ENCODE measurements at regions not wholly inside any gene's neighbourhood (a gene's known extent, or its start where the extent isn't known, plus 50 kb on each side); places are given as distances from the start of the nearest gene placed in this dataset.
"Not testable (repeated sequence)": the region's sequence is repeated elsewhere in the genome, so short reads cannot be mapped to it uniquely, and the experiment has no call there.

- Mint-ChIP-seq H3K9me3 (peaks cover 8 to 20% (median 11%) of the 10 kb centered on the region in 3 donors), H3K4me1 (no peaks in the 10 kb centered on the region), H3K4me3 (no peak overlapping the region), H3K36me3 (no peaks in the 10 kb centered on the region), H3K27ac (no peak overlapping the region), H3K27me3 (no peaks in the 10 kb centered on the region)
- DNase-seq, result no peak
- WGBS (ENCODE audit: insufficient coverage), result 90% methylated on average over 2 of the region's 3 CpGs
- Histone ChIP-seq H3K9me3 (no peaks in the 10 kb centered on the region), H3K27ac (ENCODE audit: low read length) (no peak overlapping the region), H3K4me1 (ENCODE audit: control insufficient read depth in 1 of 2, extremely low read depth in 1 of 2, insufficient read depth in 2 of 2, low read length in 2 of 2) (no peaks in the 10 kb centered on the region), H3K27me3 (replicated peaks in 1 of 2; ENCODE audit: control insufficient read depth in 2 of 2, extremely low read depth in 1 of 2, insufficient read depth in 2 of 2, low read length in 1 of 2) (no peaks in the 10 kb centered on the region), H3K4me3 (ENCODE audit: control insufficient read depth in 1 of 2, extremely low read depth in 1 of 2, low read length in 1 of 2) (no peak overlapping the region), H3K36me3 (ENCODE audit: control insufficient read depth in 2 of 2, extremely low read depth in 1 of 2, insufficient read depth in 1 of 2, low read length in 1 of 2) (no peaks in the 10 kb centered on the region)
- ChIA-PET CTCF (no interaction called here), POLR2A (no interaction called here)
- ATAC-seq (replicated peaks in 1 of 4), result no peak
These were observed 436.6 kb downstream of the SOX2 start for GRCh38 chr3:182148360-182148759.

GRCh38 chr3:182149594-182149993 lies 437.9 kb downstream of the SOX2 start:
- H3K4me3 Mint-ChIP-seq, result no peak overlapping the region
- H3K4me1 ChIP-seq (ENCODE audit: control insufficient read depth in 1 of 2, extremely low read depth in 1 of 2, insufficient read depth in 2 of 2, low read length in 2 of 2), result no peaks in the 10 kb centered on the region
- peaks cover 10 to 23% (median 11%) of the 10 kb centered on the region in 3 donors for H3K9me3 Mint-ChIP-seq
- H3K36me3 ChIP-seq (ENCODE audit: control insufficient read depth in 2 of 2, extremely low read depth in 1 of 2, insufficient read depth in 1 of 2, low read length in 1 of 2), result no peaks in the 10 kb centered on the region
- WGBS (ENCODE audit: insufficient coverage), result no CpG with 5 or more reads among the region's 3 CpGs
- no peaks in the 10 kb centered on the region for H3K36me3 Mint-ChIP-seq
- no peaks in the 10 kb centered on the region for H3K27me3 Mint-ChIP-seq
- no peaks in the 10 kb centered on the region for H3K4me1 Mint-ChIP-seq
- H3K4me3 ChIP-seq (ENCODE audit: control insufficient read depth in 1 of 2, extremely low read depth in 1 of 2, low read length in 1 of 2), result no peak overlapping the region
- DNase-seq (no peak), ATAC-seq (replicated peaks in 1 of 4) (no peak)
- no peaks in the 10 kb centered on the region for H3K9me3 ChIP-seq
- H3K27ac Mint-ChIP-seq, result no peak overlapping the region
- H3K27me3 ChIP-seq (replicated peaks in 1 of 2; ENCODE audit: control insufficient read depth in 2 of 2, extremely low read depth in 1 of 2, insufficient read depth in 2 of 2, low read length in 1 of 2), result no peaks in the 10 kb centered on the region
- ChIA-PET POLR2A (no interaction called here), CTCF (no interaction called here)
- H3K27ac ChIP-seq (ENCODE audit: low read length), result no peak overlapping the region

GRCh38 chr3:182156326-182156725 lies 444.6 kb downstream of the SOX2 start:
- POLR2A ChIA-PET; H3K27ac ChIP-seq (ENCODE audit: low read length); H3K4me3 ChIP-seq (ENCODE audit: control insufficient read depth in 1 of 2, extremely low read depth in 1 of 2, low read length in 1 of 2); DNase-seq; H3K9me3 ChIP-seq; H3K4me3 Mint-ChIP-seq; H3K27me3 Mint-ChIP-seq; CTCF ChIA-PET; H3K27ac Mint-ChIP-seq; ATAC-seq (replicated peaks in 1 of 4); H3K36me3 Mint-ChIP-seq; H3K27me3 ChIP-seq (replicated peaks in 1 of 2; ENCODE audit: control insufficient read depth in 2 of 2, extremely low read depth in 1 of 2, insufficient read depth in 2 of 2, low read length in 1 of 2); H3K4me1 ChIP-seq (ENCODE audit: control insufficient read depth in 1 of 2, extremely low read depth in 1 of 2, insufficient read depth in 2 of 2, low read length in 2 of 2); H3K4me1 Mint-ChIP-seq; H3K36me3 ChIP-seq (ENCODE audit: control insufficient read depth in 2 of 2, extremely low read depth in 1 of 2, insufficient read depth in 1 of 2, low read length in 1 of 2): not testable (repeated sequence)
- 80% methylated on average over 2 of the region's 3 CpGs for WGBS (ENCODE audit: insufficient coverage)
- H3K9me3 Mint-ChIP-seq, result peaks cover 3 to 20% (median 6%) of the 10 kb centered on the region in 3 donors

- H3K36me3 ChIP-seq (ENCODE audit: control insufficient read depth in 2 of 2, extremely low read depth in 1 of 2, insufficient read depth in 1 of 2, low read length in 1 of 2), result no peaks in the 10 kb centered on the region
- H3K4me3 Mint-ChIP-seq, result no peak overlapping the region
- no peak overlapping the region for H3K27ac ChIP-seq (ENCODE audit: low read length)
- ATAC-seq (replicated peaks in 1 of 4) (no peak), DNase-seq (no peak)
- no peaks in the 10 kb centered on the region for H3K27me3 Mint-ChIP-seq
- H3K9me3 ChIP-seq, result no peaks in the 10 kb centered on the region
- no peaks in the 10 kb centered on the region for H3K4me1 ChIP-seq (ENCODE audit: control insufficient read depth in 1 of 2, extremely low read depth in 1 of 2, insufficient read depth in 2 of 2, low read length in 2 of 2)
- CTCF ChIA-PET, result no interaction called here
- POLR2A ChIA-PET, result interaction anchor here in 1 of 2 donors (0.6 kb wide), 1 partner anchor 95 kb away, joined by 3 read pairs; no protein-coding TSS in a partner anchor
- no peak overlapping the region for H3K27ac Mint-ChIP-seq
- WGBS (ENCODE audit: insufficient coverage), result 82% methylated on average over 3 of the region's 4 CpGs
- H3K4me3 ChIP-seq (ENCODE audit: control insufficient read depth in 1 of 2, extremely low read depth in 1 of 2, low read length in 1 of 2), result no peak overlapping the region
- no peaks in the 10 kb centered on the region for H3K4me1 Mint-ChIP-seq
- no peaks in the 10 kb centered on the region for H3K36me3 Mint-ChIP-seq
- H3K9me3 Mint-ChIP-seq, result peaks cover 0 to 3% (median 3%) of the 10 kb centered on the region in 3 donors
- no peaks in the 10 kb centered on the region for H3K27me3 ChIP-seq (replicated peaks in 1 of 2; ENCODE audit: control insufficient read depth in 2 of 2, extremely low read depth in 1 of 2, insufficient read depth in 2 of 2, low read length in 1 of 2)
These were observed 453.5 kb downstream of the SOX2 start for GRCh38 chr3:182165234-182165633.

- no peak overlapping the region for H3K4me3 Mint-ChIP-seq
- H3K9me3 Mint-ChIP-seq, result peaks cover 0 to 5% (median 0%) of the 10 kb centered on the region in 3 donors
- no peak overlapping the region for H3K27ac ChIP-seq (ENCODE audit: low read length)
- no CpG with 5 or more reads among the region's 4 CpGs for WGBS (ENCODE audit: insufficient coverage)
- no peaks in the 10 kb centered on the region for H3K4me1 ChIP-seq (ENCODE audit: control insufficient read depth in 1 of 2, extremely low read depth in 1 of 2, insufficient read depth in 2 of 2, low read length in 2 of 2)
- no peak overlapping the region for H3K27ac Mint-ChIP-seq
- H3K36me3 Mint-ChIP-seq, result no peaks in the 10 kb centered on the region
- H3K27me3 ChIP-seq (replicated peaks in 1 of 2; ENCODE audit: control insufficient read depth in 2 of 2, extremely low read depth in 1 of 2, insufficient read depth in 2 of 2, low read length in 1 of 2), result no peaks in the 10 kb centered on the region
- no peak for DNase-seq
- H3K4me3 ChIP-seq (ENCODE audit: control insufficient read depth in 1 of 2, extremely low read depth in 1 of 2, low read length in 1 of 2), result no peak overlapping the region
- ChIA-PET CTCF (no interaction called here), POLR2A (no interaction called here)
- H3K4me1 Mint-ChIP-seq, result no peaks in the 10 kb centered on the region
- no peak for ATAC-seq (replicated peaks in 1 of 4)
- H3K9me3 ChIP-seq, result no peaks in the 10 kb centered on the region
- H3K27me3 Mint-ChIP-seq, result no peaks in the 10 kb centered on the region
- no peaks in the 10 kb centered on the region for H3K36me3 ChIP-seq (ENCODE audit: control insufficient read depth in 2 of 2, extremely low read depth in 1 of 2, insufficient read depth in 1 of 2, low read length in 1 of 2)
These were observed 460.8 kb downstream of the SOX2 start for GRCh38 chr3:182172534-182172933.

- Histone ChIP-seq H3K36me3 (ENCODE audit: control insufficient read depth in 2 of 2, extremely low read depth in 1 of 2, insufficient read depth in 1 of 2, low read length in 1 of 2) (no peaks in the 10 kb centered on the region), H3K27me3 (replicated peaks in 1 of 2; ENCODE audit: control insufficient read depth in 2 of 2, extremely low read depth in 1 of 2, insufficient read depth in 2 of 2, low read length in 1 of 2) (no peaks in the 10 kb centered on the region), H3K9me3 (no peaks in the 10 kb centered on the region), H3K4me3 (ENCODE audit: control insufficient read depth in 1 of 2, extremely low read depth in 1 of 2, low read length in 1 of 2) (no peak overlapping the region), H3K4me1 (ENCODE audit: control insufficient read depth in 1 of 2, extremely low read depth in 1 of 2, insufficient read depth in 2 of 2, low read length in 2 of 2) (no peaks in the 10 kb centered on the region), H3K27ac (ENCODE audit: low read length) (no peak overlapping the region)
- Mint-ChIP-seq H3K27me3 (no peaks in the 10 kb centered on the region), H3K9me3 (peaks cover 0 to 6% (median 5%) of the 10 kb centered on the region in 3 donors), H3K4me1 (no peaks in the 10 kb centered on the region), H3K36me3 (no peaks in the 10 kb centered on the region), H3K4me3 (no peak overlapping the region), H3K27ac (no peak overlapping the region)
- 72% methylated on average over 3 of the region's 5 CpGs for WGBS (ENCODE audit: insufficient coverage)
- DNase-seq (no peak), ATAC-seq (replicated peaks in 1 of 4) (no peak)
- POLR2A ChIA-PET, result no interaction called here
- CTCF ChIA-PET, result no interaction called here
These were observed 466.9 kb downstream of the SOX2 start for GRCh38 chr3:182178488-182179200.

- CTCF ChIA-PET, result no interaction called here
- H3K36me3 ChIP-seq (ENCODE audit: control insufficient read depth in 2 of 2, extremely low read depth in 1 of 2, insufficient read depth in 1 of 2, low read length in 1 of 2), result no peaks in the 10 kb centered on the region
These were observed 467.9 kb downstream of the SOX2 start for GRCh38 chr3:182179631-182180030.

More at GRCh38 chr3:182179631-182180030, 467.9 kb downstream of the SOX2 start:
- no peak overlapping the region for H3K27ac ChIP-seq (ENCODE audit: low read length)
- 88% methylated on average over 1 of the region's 1 CpG for WGBS (ENCODE audit: insufficient coverage)
- no peak overlapping the region for H3K4me3 Mint-ChIP-seq
- no peaks in the 10 kb centered on the region for H3K4me1 ChIP-seq (ENCODE audit: control insufficient read depth in 1 of 2, extremely low read depth in 1 of 2, insufficient read depth in 2 of 2, low read length in 2 of 2)
- H3K9me3 ChIP-seq, result no peaks in the 10 kb centered on the region
- DNase-seq (no peak), ATAC-seq (replicated peaks in 1 of 4) (no peak)
- H3K9me3 Mint-ChIP-seq, result peaks cover 0 to 14% (median 9%) of the 10 kb centered on the region in 3 donors
- H3K27ac Mint-ChIP-seq, result no peak overlapping the region
- H3K27me3 ChIP-seq (replicated peaks in 1 of 2; ENCODE audit: control insufficient read depth in 2 of 2, extremely low read depth in 1 of 2, insufficient read depth in 2 of 2, low read length in 1 of 2), result no peaks in the 10 kb centered on the region
- no peaks in the 10 kb centered on the region for H3K27me3 Mint-ChIP-seq
- POLR2A ChIA-PET, result no interaction called here
- no peaks in the 10 kb centered on the region for H3K36me3 Mint-ChIP-seq
- no peaks in the 10 kb centered on the region for H3K4me1 Mint-ChIP-seq
- no peak overlapping the region for H3K4me3 ChIP-seq (ENCODE audit: control insufficient read depth in 1 of 2, extremely low read depth in 1 of 2, low read length in 1 of 2)
